Stomach (tissue), 4 donors: ENCODE measurements at regions not wholly inside any gene's neighbourhood (a gene's known extent, or its start where the extent isn't known, plus 50 kb on each side); places are given as distances from the start of the nearest gene placed in this dataset.

Experiments used
- CTCF ChIP-seq, 7 experiments: fragments of 450-650 bp in 4 of 7; fragments of 200-600 bp in 3 of 7; sonication (generic) in 3 of 7; IDR thresholded peaks; one replicate each; pipeline ENCODE4 v1.5.1; 2016 to 2019; ENCODE audit warnings: antibody characterized with exemption in 7 of 7, control low read depth in 2 of 7, mild to moderate bottlenecking in 1 of 7
- EP300 ChIP-seq: sonication (generic); formaldehyde crosslinking; IDR thresholded peaks from one replicate; pipeline ENCODE4 v1.6.1; 2017; ENCODE audit warnings: antibody characterized with exemption
- POLR2A ChIP-seq, 4 donors: fragments of 450-650 bp; IDR thresholded peaks; one replicate each; pipeline ENCODE4 v1.6.1; 2016; ENCODE audit warnings: antibody characterized with exemption in 4 of 4, control low read depth in 2 of 4, mild to moderate bottlenecking in 1 of 4, moderate library complexity in 1 of 4
- POLR2AphosphoS5 ChIP-seq, 3 donors: sonication (generic); formaldehyde crosslinking; IDR thresholded peaks; one replicate each; pipeline ENCODE4 v1.6.1; 2016; ENCODE audit warnings: antibody characterized with exemption in 3 of 3

- TF ChIP-seq POLR2AphosphoS5 (IDR thresholded peaks at IDR 0.05) (no peak), CTCF (IDR thresholded peaks at IDR 0.05) (no peak), EP300 (no peak), POLR2A (IDR thresholded peaks at IDR 0.05) (no peak)
Measured at GRCh38 chr7:149686449-149686848, 86.9 kb downstream of the ZNF467 start.
